ENCODE measurements at regions not wholly inside any gene's neighbourhood (a gene's known extent, or its start where the extent isn't known, plus 50 kb on each side); places are given as distances from the start of the nearest gene placed in this dataset.
"Not testable (repeated sequence)": the region's sequence is repeated elsewhere in the genome, so short reads cannot be mapped to it uniquely, and the experiment has no call there.

- Histone ChIP-seq H3K27me3 (ENCODE audit: low read depth) (no peaks in the 10 kb centered on the region), H3K9me3 (no peaks in the 10 kb centered on the region), H3K36me3 (replicated peaks) (no peaks in the 10 kb centered on the region), H3K4me1 (no peaks in the 10 kb centered on the region), H3K4me3 (no peak overlapping the region)
- in situ Hi-C loops (cut with MboI; ENCODE audit: low sequenced_read_pairs) = no loop called here
- no peak for DNase-seq (ENCODE audit: low spot score in 2 of 2)
Measured at GRCh38 chr18:76052227-76052595, 442.8 kb downstream of the ZNF516 start.

GRCh38 chr18:76051396-76052226, 443.4 kb downstream of the ZNF516 start:
- no peaks in the 10 kb centered on the region for H3K9me3 ChIP-seq
- in situ Hi-C loops (cut with MboI; ENCODE audit: low sequenced_read_pairs) = no loop called here
- H3K4me3 ChIP-seq = no peak overlapping the region
- DNase-seq (ENCODE audit: low spot score in 2 of 2) = no peak
- no peaks in the 10 kb centered on the region for H3K4me1 ChIP-seq
- no peaks in the 10 kb centered on the region for H3K27me3 ChIP-seq (ENCODE audit: low read depth)
- H3K36me3 ChIP-seq (replicated peaks) = no peaks in the 10 kb centered on the region

- Histone ChIP-seq H3K36me3 (replicated peaks) (no peaks in the 10 kb centered on the region), H3K4me1 (no peaks in the 10 kb centered on the region), H3K4me3 (no peak overlapping the region), H3K27me3 (ENCODE audit: low read depth) (no peaks in the 10 kb centered on the region), H3K9me3 (no peaks in the 10 kb centered on the region)
- no peak for DNase-seq (ENCODE audit: low spot score in 2 of 2)
- in situ Hi-C loops (cut with MboI; ENCODE audit: low sequenced_read_pairs) = no loop called here
Measured at GRCh38 chr18:76046221-76046620, 448.8 kb downstream of the ZNF516 start.

GRCh38 chr18:76042511-76042910, 452.5 kb downstream of the ZNF516 start:
- Histone ChIP-seq H3K4me1 (no peaks in the 10 kb centered on the region), H3K4me3 (no peak overlapping the region), H3K36me3 (replicated peaks) (no peaks in the 10 kb centered on the region), H3K9me3 (no peaks in the 10 kb centered on the region), H3K27me3 (ENCODE audit: low read depth) (no peaks in the 10 kb centered on the region)
- no peak for DNase-seq (ENCODE audit: low spot score in 2 of 2)
- in situ Hi-C loops (cut with MboI; ENCODE audit: low sequenced_read_pairs) = no loop called here

GRCh38 chr18:76018210-76018609, 476.8 kb downstream of the ZNF516 start:
- no peak for DNase-seq (ENCODE audit: low spot score in 2 of 2)
- Histone ChIP-seq H3K4me1 (no peaks in the 10 kb centered on the region), H3K4me3 (no peak overlapping the region), H3K9me3 (no peaks in the 10 kb centered on the region), H3K36me3 (replicated peaks) (no peaks in the 10 kb centered on the region), H3K27me3 (ENCODE audit: low read depth) (no peaks in the 10 kb centered on the region)
- in situ Hi-C loops (cut with MboI; ENCODE audit: low sequenced_read_pairs) = no loop called here

GRCh38 chr18:76013057-76013456, 482.0 kb downstream of the ZNF516 start:
- Histone ChIP-seq H3K4me1 (no peaks in the 10 kb centered on the region), H3K27me3 (ENCODE audit: low read depth) (no peaks in the 10 kb centered on the region), H3K36me3 (replicated peaks) (no peaks in the 10 kb centered on the region), H3K4me3 (no peak overlapping the region), H3K9me3 (no peaks in the 10 kb centered on the region)
- in situ Hi-C loops (cut with MboI; ENCODE audit: low sequenced_read_pairs) = no loop called here
- DNase-seq (ENCODE audit: low spot score in 2 of 2) = no peak

GRCh38 chr18:76005632-76006208, 489.3 kb downstream of the ZNF516 start:
- Histone ChIP-seq H3K4me1 (no peaks in the 10 kb centered on the region), H3K4me3 (no peak overlapping the region), H3K27me3 (ENCODE audit: low read depth) (no peaks in the 10 kb centered on the region), H3K36me3 (replicated peaks) (no peaks in the 10 kb centered on the region), H3K9me3 (no peaks in the 10 kb centered on the region)
- no peak for DNase-seq (ENCODE audit: low spot score in 2 of 2)
- in situ Hi-C loops (cut with MboI; ENCODE audit: low sequenced_read_pairs) = no loop called here

GRCh38 chr18:75987913-75988312, 507.1 kb downstream of the ZNF516 start:
- H3K27me3 ChIP-seq (ENCODE audit: low read depth); DNase-seq (ENCODE audit: low spot score in 2 of 2); H3K4me3 ChIP-seq; in situ Hi-C loops (cut with MboI; ENCODE audit: low sequenced_read_pairs); H3K36me3 ChIP-seq (replicated peaks); H3K4me1 ChIP-seq; H3K9me3 ChIP-seq: not testable (repeated sequence)

- DNase-seq (ENCODE audit: low spot score in 2 of 2) = no peak
- in situ Hi-C loops (cut with MboI; ENCODE audit: low sequenced_read_pairs) = no loop called here
- no peaks in the 10 kb centered on the region for H3K4me1 ChIP-seq
- H3K27me3 ChIP-seq (ENCODE audit: low read depth) = no peaks in the 10 kb centered on the region
- no peaks in the 10 kb centered on the region for H3K36me3 ChIP-seq (replicated peaks)
- no peaks in the 10 kb centered on the region for H3K9me3 ChIP-seq
- no peak overlapping the region for H3K4me3 ChIP-seq
Measured at GRCh38 chr18:75984853-75985252, 510.2 kb downstream of the ZNF516 start.

- Histone ChIP-seq H3K36me3 (replicated peaks) (no peaks in the 10 kb centered on the region), H3K4me3 (no peak overlapping the region), H3K27me3 (ENCODE audit: low read depth) (no peaks in the 10 kb centered on the region), H3K4me1 (no peaks in the 10 kb centered on the region), H3K9me3 (no peaks in the 10 kb centered on the region)
- in situ Hi-C loops (cut with MboI; ENCODE audit: low sequenced_read_pairs) = no loop called here
- no peak for DNase-seq (ENCODE audit: low spot score in 2 of 2)
Measured at GRCh38 chr18:75981102-75981501, 513.9 kb downstream of the ZNF516 start.

- H3K9me3 ChIP-seq = no peaks in the 10 kb centered on the region
- no peaks in the 10 kb centered on the region for H3K4me1 ChIP-seq
- H3K36me3 ChIP-seq (replicated peaks) = no peaks in the 10 kb centered on the region
- in situ Hi-C loops (cut with MboI; ENCODE audit: low sequenced_read_pairs) = no loop called here
- no peak for DNase-seq (ENCODE audit: low spot score in 2 of 2)
- no peaks in the 10 kb centered on the region for H3K27me3 ChIP-seq (ENCODE audit: low read depth)
- H3K4me3 ChIP-seq = no peak overlapping the region
Measured at GRCh38 chr18:75977081-75977480, 518.0 kb downstream of the ZNF516 start.

- Histone ChIP-seq H3K27me3 (ENCODE audit: low read depth) (no peaks in the 10 kb centered on the region), H3K36me3 (replicated peaks) (no peaks in the 10 kb centered on the region), H3K4me3 (no peak overlapping the region), H3K9me3 (no peaks in the 10 kb centered on the region), H3K4me1 (no peaks in the 10 kb centered on the region)
- in situ Hi-C loops (cut with MboI; ENCODE audit: low sequenced_read_pairs) = no loop called here
- no peak for DNase-seq (ENCODE audit: low spot score in 2 of 2)
Measured at GRCh38 chr18:75970212-75970611, 524.8 kb downstream of the ZNF516 start.

- Histone ChIP-seq H3K4me1 (no peaks in the 10 kb centered on the region), H3K27me3 (ENCODE audit: low read depth) (no peaks in the 10 kb centered on the region), H3K36me3 (replicated peaks) (no peaks in the 10 kb centered on the region), H3K4me3 (no peak overlapping the region), H3K9me3 (no peaks in the 10 kb centered on the region)
- no peak for DNase-seq (ENCODE audit: low spot score in 2 of 2)
- in situ Hi-C loops (cut with MboI; ENCODE audit: low sequenced_read_pairs) = no loop called here
Measured at GRCh38 chr18:75966431-75966830, 528.6 kb downstream of the ZNF516 start.

GRCh38 chr18:75962036-75962572, 532.9 kb downstream of the ZNF516 start:
- H3K9me3 ChIP-seq = no peaks in the 10 kb centered on the region
- H3K36me3 ChIP-seq (replicated peaks) = no peaks in the 10 kb centered on the region
- H3K27me3 ChIP-seq (ENCODE audit: low read depth) = no peaks in the 10 kb centered on the region
- H3K4me3 ChIP-seq = no peak overlapping the region
- in situ Hi-C loops (cut with MboI; ENCODE audit: low sequenced_read_pairs) = no loop called here
- no peaks in the 10 kb centered on the region for H3K4me1 ChIP-seq
- DNase-seq (ENCODE audit: low spot score in 2 of 2) = no peak

Data from HAP-1 (cell line).